ENCODE measurements at regions not wholly inside any gene's neighbourhood (a gene's known extent, or its start where the extent isn't known, plus 50 kb on each side); places are given as distances from the start of the nearest gene placed in this dataset.

DNA sequence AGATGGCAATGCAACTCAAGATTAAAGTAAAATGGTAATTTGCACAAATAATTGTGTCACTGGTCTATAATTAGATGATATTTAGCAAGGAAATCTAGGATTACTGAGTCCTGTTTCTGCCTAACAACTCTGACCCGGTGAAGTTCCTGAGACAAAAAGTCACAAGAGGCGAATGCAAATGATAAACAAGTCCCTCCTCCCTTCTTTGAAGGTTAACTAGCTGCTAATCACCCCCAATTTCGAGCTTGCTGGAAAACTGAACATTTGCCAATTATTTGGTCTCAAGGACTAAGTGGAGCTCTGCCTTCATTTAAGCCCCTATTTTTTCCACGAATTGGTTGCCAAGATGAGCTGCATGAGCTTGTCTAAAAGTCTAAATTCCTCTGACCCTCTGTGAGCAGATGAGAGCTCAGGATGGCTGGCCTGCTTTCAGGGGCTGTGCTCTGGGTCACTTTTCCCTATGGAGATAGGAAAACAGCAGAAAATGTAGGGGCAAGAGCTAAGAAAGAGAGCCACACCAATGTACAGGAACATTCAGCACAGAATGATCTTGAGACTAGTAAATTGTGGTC, 127.3 kb downstream of the MBL2 start:
- ChIA-PET CTCF (interaction anchor here (0.8 to 2.3 kb wide), 3 partner anchors 82 to 134 kb away, joined by 3 to 8 read pairs (median 3); no protein-coding TSS in a partner anchor), POLR2A (ENCODE audit: unreplicated experiment) (no interaction called here)
- Histone ChIP-seq H3K4me3 (ENCODE audit: insufficient read depth, low read depth, low read length) (no peak overlapping the region), H3K79me1 (ENCODE audit: low read depth in 1 of 2, low read length in 2 of 2) (no peaks in the 10 kb centered on the region), H3K9me3 (ENCODE audit: control insufficient read depth, insufficient read depth, low read length) (no peaks in the 10 kb centered on the region), H2BK120ac (ENCODE audit: low read depth, low read length) (no peak overlapping the region), H4K8ac (ENCODE audit: low read depth in 2 of 2, low read length in 2 of 2) (no peak overlapping the region), H3K27ac (ENCODE audit: insufficient read depth, low read length) (no peak overlapping the region), H2BK5ac (ENCODE audit: low read depth, low read length, poor library complexity, severe bottlenecking) (no peak overlapping the region), H2AK5ac (ENCODE audit: low read depth, low read length) (no peak overlapping the region), H3K56ac (ENCODE audit: extremely low read depth, insufficient read depth, low read length) (no peak overlapping the region), H3K4me1 (ENCODE audit: control insufficient read depth, insufficient read depth, low read length) (no peaks in the 10 kb centered on the region), H4K91ac (ENCODE audit: insufficient read depth, low read depth, low read length) (no peak overlapping the region), H3K14ac (replicated peaks; ENCODE audit: low read depth, low read length) (no peak overlapping the region), H3K36me3 (ENCODE audit: control insufficient read depth, insufficient read depth, low read length) (no peaks in the 10 kb centered on the region), H3K27me3 (ENCODE audit: control insufficient read depth, insufficient read depth, low read length) (no peaks in the 10 kb centered on the region; the same call in 1 of the 2 replicates), H3K4me2 (ENCODE audit: low read depth, low read length) (no peak overlapping the region), H3K23ac (ENCODE audit: low read depth, low read length) (no peak overlapping the region), H2BK20ac (ENCODE audit: low read depth, low read length) (no peak overlapping the region), H3K18ac (ENCODE audit: low read depth, low read length) (no peak overlapping the region), H3K9ac (ENCODE audit: low read depth, low read length) (no peak overlapping the region), H4K20me1 (ENCODE audit: insufficient read depth, low read length) (no peaks in the 10 kb centered on the region), H2AK9ac (replicated peaks; ENCODE audit: low read depth, low read length, poor library complexity) (no peak overlapping the region), H4K5ac (ENCODE audit: low read depth, low read length) (no peak overlapping the region), H2BK15ac (ENCODE audit: low read depth, low read length) (no peak overlapping the region), H3K4ac (ENCODE audit: low read depth, low read length) (no peak overlapping the region), H2AFZ (replicated peaks; ENCODE audit: low read length, poor library complexity) (no peak overlapping the region), H3K9me1 (ENCODE audit: insufficient read depth, low read length) (no peaks in the 10 kb centered on the region)
- no peak for TF ChIP-seq NFE2L2 (IDR thresholded peaks at IDR 0.05; ENCODE audit: low read depth, low read length)
- TF ChIP-seq RCOR1 (IDR thresholded peaks at IDR 0.05; ENCODE audit: insufficient replicate concordance, low read length): no peak
- TF ChIP-seq MAFK (IDR thresholded peaks at IDR 0.05; ENCODE audit: low read depth, low read length): no peak
- no TSS peak for BruUV-seq (replicated peaks)
- dilution Hi-C loops (cut with HindIII; ENCODE audit: low sequenced_read_pairs, unreplicated experiment) (no loop called here), in situ Hi-C loops (cut with MboI; ENCODE audit: low sequenced_read_pairs) (no loop called here), intact Hi-C loops (cut with micrococcal nuclease) (no loop called here)
- 67% methylated on average over 1 of the region's 4 CpGs; no CpG with 5 or more reads in 1 of the 2 experiments for WGBS, 2 experiments (ENCODE audit: extremely low coverage in 2 of 2, insufficient read length in 1 of 2)
- no peak for ATAC-seq (ENCODE audit: low read depth)
- no peak for DNase-seq

Data from IMR-90 (cell line).